Naive thymus-derived CD8-positive, alpha-beta T cell (primary cell): ENCODE measurements at regions not wholly inside any gene's neighbourhood (a gene's known extent, or its start where the extent isn't known, plus 50 kb on each side); places are given as distances from the start of the nearest gene placed in this dataset.

ENCODE experiments used
- ATAC-seq, 2 donors: fragments of 150-1000 bp; cut with Tn5 transposase in 1 of 2; sonication (Bioruptor Pico), chemical (Tn5 transposase) in 1 of 2; 1 replicate in 1 of 2; 2 replicates in 1 of 2; pipeline ENCODE4 v1.10.0; 2021; ENCODE audit warnings: mild to moderate bottlenecking in 2 of 2, moderate library complexity in 2 of 2
- POLR2A ChIA-PET: fragments of 350-600 bp; sonication (Branson Sonifier 250); formaldehyde crosslinking; loops from one replicate; lab custom pipeline; 2021; ENCODE audit warnings: antibody characterized with exemption; lab: Charles Lee
- DNase-seq, 10 donors: peaks; one replicate each; pipeline versions ENCODE4 v3.0.0 to v3.0.0-alpha.2; 2020 to 2022
- H3K27ac Mint-ChIP-seq, 10 donors: one replicate each; pipeline ENCODE4 v1.8.0; 2020 to 2022; ENCODE audit warnings: mild to moderate bottlenecking in 10 of 10, mixed read lengths in 10 of 10, moderate library complexity in 4 of 10, inconsistent platforms in 1 of 10
- H3K27me3 Mint-ChIP-seq, 5 donors: one replicate each; pipeline ENCODE4 v1.8.0; 2021 to 2022; ENCODE audit warnings: mixed read lengths in 5 of 5
- H3K36me3 Mint-ChIP-seq, 3 donors: one replicate each; pipeline ENCODE4 v1.8.0; 2020 to 2022; ENCODE audit warnings: mixed read lengths in 3 of 3, mild to moderate bottlenecking in 2 of 3, inconsistent platforms in 1 of 3
- H3K4me1 Mint-ChIP-seq, 4 donors: one replicate each; pipeline ENCODE4 v1.8.0; 2021 to 2022; ENCODE audit warnings: mixed read lengths in 4 of 4
- H3K4me3 Mint-ChIP-seq, 10 donors: one replicate each; pipeline ENCODE4 v1.8.0; 2020 to 2022; ENCODE audit warnings: mild to moderate bottlenecking in 10 of 10, mixed read lengths in 10 of 10, moderate library complexity in 6 of 10, inconsistent platforms in 1 of 10
- H3K9me3 Mint-ChIP-seq, 9 donors: one replicate each; pipeline ENCODE4 v1.8.0; 2020 to 2022; ENCODE audit warnings: mixed read lengths in 9 of 9, mild to moderate bottlenecking in 3 of 9, inconsistent platforms in 1 of 9, moderate library complexity in 1 of 9

GRCh38 chr12:90393089-90393488 is 561.9 kb downstream of the CCER1 start:
- Mint-ChIP-seq H3K36me3 (peaks cover 0 to 11% (median 0%) of the 10 kb centered on the region in 3 donors), H3K4me1 (peaks cover 0 to 2% (median 0%) of the 10 kb centered on the region in 4 donors), H3K4me3 (no peak overlapping the region), H3K9me3 (peaks cover 6 to 22% (median 14%) of the 10 kb centered on the region in 9 donors), H3K27ac (no peak overlapping the region), H3K27me3 (no peaks in the 10 kb centered on the region)
- no peak for DNase-seq
- POLR2A ChIA-PET: no interaction called here
- ATAC-seq: no peak

GRCh38 chr12:90390947-90391346 is 564.0 kb downstream of the CCER1 start:
- peaks cover 0 to 2% (median 0%) of the 10 kb centered on the region in 4 donors for H3K4me1 Mint-ChIP-seq
- no peak for ATAC-seq
- peaks cover 2 to 15% (median 11%) of the 10 kb centered on the region in 9 donors for H3K9me3 Mint-ChIP-seq
- H3K36me3 Mint-ChIP-seq: peaks cover 0 to 2% (median 0%) of the 10 kb centered on the region in 3 donors
- no peak overlapping the region for H3K27ac Mint-ChIP-seq
- DNase-seq: no peak
- H3K27me3 Mint-ChIP-seq: no peaks in the 10 kb centered on the region
- POLR2A ChIA-PET: no interaction called here
- H3K4me3 Mint-ChIP-seq: no peak overlapping the region

DNA sequence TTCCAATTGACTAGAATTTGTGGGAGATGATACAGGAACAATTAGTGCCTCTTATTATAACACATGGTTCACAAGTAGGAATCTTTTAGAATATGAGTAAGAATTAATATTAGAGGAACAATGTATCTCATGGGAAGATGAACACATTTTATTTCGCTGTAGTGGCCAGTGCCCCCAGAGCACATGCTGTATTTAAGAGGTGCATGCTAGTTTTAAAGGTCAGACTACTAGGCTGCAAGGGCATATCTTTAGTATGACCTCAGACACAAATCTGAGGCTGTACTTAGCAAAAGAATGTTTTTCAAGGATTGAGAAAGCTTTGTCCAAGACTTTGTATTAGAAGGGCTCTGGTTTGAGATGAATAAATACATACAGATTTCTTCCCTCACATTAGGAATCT is 586.9 kb downstream of the CCER1 start:
- Mint-ChIP-seq H3K36me3 (no peaks in the 10 kb centered on the region), H3K9me3 (no peaks in the 10 kb centered on the region), H3K4me3 (no peak overlapping the region), H3K27ac (no peak overlapping the region), H3K4me1 (no peaks in the 10 kb centered on the region), H3K27me3 (peaks cover 0 to 2% (median 0%) of the 10 kb centered on the region in 5 donors)
- ATAC-seq (no peak), DNase-seq (no peak)
- POLR2A ChIA-PET: no interaction called here

- POLR2A ChIA-PET: no interaction called here
- H3K27me3 Mint-ChIP-seq: peaks cover 0 to 2% (median 0%) of the 10 kb centered on the region in 5 donors
Observed at GRCh38 chr12:90366286-90366685, 588.7 kb downstream of the CCER1 start.

DNA sequence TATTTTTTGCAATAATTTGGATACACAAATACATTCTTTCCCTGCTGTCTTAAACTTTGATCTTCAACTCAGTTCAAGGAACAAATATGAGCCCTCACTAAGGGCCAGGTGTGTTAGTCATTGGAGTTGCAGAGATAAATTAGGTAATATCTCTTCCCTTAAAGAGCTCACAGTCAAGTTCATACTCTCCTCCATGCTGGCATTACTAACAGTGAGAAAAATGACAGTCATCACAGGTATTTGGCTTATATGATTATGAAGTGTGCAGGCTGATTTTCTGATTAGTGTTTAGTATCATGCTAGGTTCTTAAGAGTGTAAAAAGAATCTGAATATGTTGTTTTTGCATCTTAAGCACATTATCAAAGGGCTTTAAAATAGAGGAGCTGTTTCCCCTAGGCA is 594.7 kb downstream of the CCER1 start:
- Mint-ChIP-seq H3K27ac (no peak overlapping the region), H3K4me3 (no peak overlapping the region), H3K9me3 (no peaks in the 10 kb centered on the region), H3K4me1 (no peaks in the 10 kb centered on the region), H3K36me3 (no peaks in the 10 kb centered on the region), H3K27me3 (peaks cover 0 to 3% (median 1%) of the 10 kb centered on the region in 5 donors)
- POLR2A ChIA-PET: no interaction called here
- DNase-seq (no peak), ATAC-seq (no peak)

More at GRCh38 chr12:90366286-90366685, 588.7 kb downstream of the CCER1 start:
- ATAC-seq (no peak), DNase-seq (no peak)
- Mint-ChIP-seq H3K9me3 (no peaks in the 10 kb centered on the region), H3K36me3 (no peaks in the 10 kb centered on the region), H3K4me3 (no peak overlapping the region), H3K4me1 (no peaks in the 10 kb centered on the region), H3K27ac (no peak overlapping the region)

DNA sequence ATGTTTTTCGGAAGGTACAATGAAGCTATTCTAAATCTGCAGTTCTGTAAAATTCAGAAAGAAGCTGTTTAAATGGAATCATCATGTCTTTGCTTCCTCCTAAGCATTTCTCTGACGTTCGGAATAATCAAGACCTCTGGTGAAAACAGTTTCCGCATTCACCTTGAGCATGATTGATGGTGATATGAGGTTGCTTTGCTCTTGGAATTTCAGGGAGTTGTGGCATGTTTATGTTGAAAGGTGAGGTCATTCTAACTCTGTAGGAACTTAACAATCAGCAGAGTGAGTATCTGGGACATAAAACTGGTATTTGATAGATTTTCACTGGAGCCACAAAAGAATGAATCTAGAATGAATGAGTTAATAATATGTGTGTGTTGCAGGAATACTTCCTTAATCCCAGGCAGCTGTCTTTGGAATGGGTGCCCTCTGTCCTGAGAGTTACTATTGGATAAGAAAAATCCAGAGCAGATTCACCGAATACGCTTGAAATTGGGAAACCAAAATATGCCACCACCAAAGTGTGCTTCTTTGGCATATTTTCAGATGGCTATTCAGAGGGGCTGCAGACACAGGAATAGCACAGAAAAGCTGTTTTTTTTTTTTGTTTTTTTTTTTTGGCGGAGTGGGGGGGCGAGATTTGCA is 599.1 kb downstream of the CCER1 start:
- H3K9me3 Mint-ChIP-seq: peaks cover 0 to 15% (median 0%) of the 10 kb centered on the region in 9 donors
- ATAC-seq: no peak
- H3K27me3 Mint-ChIP-seq: peaks cover 0 to 3% (median 0%) of the 10 kb centered on the region in 5 donors
- H3K4me3 Mint-ChIP-seq: no peak overlapping the region
- H3K4me1 Mint-ChIP-seq: no peaks in the 10 kb centered on the region
- no peak for DNase-seq
- no peaks in the 10 kb centered on the region for H3K36me3 Mint-ChIP-seq
- H3K27ac Mint-ChIP-seq: no peak overlapping the region
- POLR2A ChIA-PET: no interaction called here

DNA sequence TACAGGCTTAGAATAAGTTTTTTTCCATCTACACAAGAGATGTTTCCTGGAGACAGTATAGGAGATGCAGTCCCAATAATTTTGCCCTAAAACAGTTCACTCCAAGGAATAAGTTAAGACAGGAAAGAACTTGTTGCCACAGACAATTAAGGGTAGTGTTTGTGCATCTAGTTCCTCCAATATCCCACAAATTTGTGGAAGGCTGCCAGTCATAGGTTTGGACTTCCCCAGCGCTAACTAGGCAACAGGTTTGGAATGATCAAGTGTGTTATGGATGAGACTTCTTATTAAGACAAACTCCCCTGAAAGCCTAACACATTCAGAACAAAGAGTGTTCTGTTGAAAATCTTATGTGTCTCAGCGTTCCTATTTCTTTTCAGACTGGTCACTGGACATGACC is 611.0 kb downstream of the CCER1 start:
- Mint-ChIP-seq H3K27ac (no peak overlapping the region), H3K36me3 (peaks cover 0 to 3% (median 0%) of the 10 kb centered on the region in 3 donors), H3K27me3 (peaks cover 5 to 9% (median 8%) of the 10 kb centered on the region in 5 donors), H3K4me3 (no peak overlapping the region), H3K9me3 (no peaks in the 10 kb centered on the region), H3K4me1 (no peaks in the 10 kb centered on the region)
- POLR2A ChIA-PET: no interaction called here
- DNase-seq (no peak), ATAC-seq (no peak)

DNA sequence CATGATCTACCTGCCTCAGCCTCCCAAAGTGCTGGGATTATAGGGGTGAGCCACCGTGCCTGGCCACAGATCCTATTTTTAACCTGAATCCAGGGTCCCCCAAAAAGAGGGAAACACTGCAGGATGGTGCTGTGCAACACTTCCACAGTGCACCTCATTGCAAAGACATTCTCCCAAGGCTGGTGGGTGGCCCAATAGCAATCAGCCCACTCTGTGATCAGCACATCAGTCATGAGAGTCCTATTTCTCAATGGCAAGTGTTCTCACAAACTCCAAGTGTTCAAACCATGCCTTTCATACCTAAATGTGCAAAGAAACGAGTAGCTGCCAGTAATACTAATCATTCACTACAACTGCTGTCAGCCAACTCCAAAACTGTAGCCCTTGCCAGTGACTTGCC is 612.9 kb downstream of the CCER1 start:
- peaks cover 5 to 9% (median 7%) of the 10 kb centered on the region in 5 donors for H3K27me3 Mint-ChIP-seq

GRCh38 chr12:90339837-90340236 is 615.1 kb downstream of the CCER1 start:
- POLR2A ChIA-PET: no interaction called here
- DNase-seq (no peak), ATAC-seq (no peak)
- Mint-ChIP-seq H3K4me1 (no peaks in the 10 kb centered on the region), H3K36me3 (peaks cover 0 to 3% (median 0%) of the 10 kb centered on the region in 3 donors), H3K9me3 (no peaks in the 10 kb centered on the region), H3K4me3 (no peak overlapping the region), H3K27me3 (peaks cover 5 to 9% (median 7%) of the 10 kb centered on the region in 5 donors), H3K27ac (no peak overlapping the region)

More for the DNA sequence above, 612.9 kb downstream of the CCER1 start:
- ATAC-seq: no peak
- peaks cover 0 to 3% (median 0%) of the 10 kb centered on the region in 3 donors for H3K36me3 Mint-ChIP-seq
- no peaks in the 10 kb centered on the region for H3K4me1 Mint-ChIP-seq
- POLR2A ChIA-PET: no interaction called here
- no peak overlapping the region for H3K4me3 Mint-ChIP-seq
- DNase-seq: no peak
- no peaks in the 10 kb centered on the region for H3K9me3 Mint-ChIP-seq
- H3K27ac Mint-ChIP-seq: no peak overlapping the region

GRCh38 chr12:90338365-90338764 is 616.6 kb downstream of the CCER1 start:
- peaks cover 4 to 9% (median 6%) of the 10 kb centered on the region in 5 donors for H3K27me3 Mint-ChIP-seq
- peaks cover 0 to 3% (median 0%) of the 10 kb centered on the region in 3 donors for H3K36me3 Mint-ChIP-seq
- H3K4me3 Mint-ChIP-seq: no peak overlapping the region
- DNase-seq: no peak
- no peak overlapping the region for H3K27ac Mint-ChIP-seq
- H3K4me1 Mint-ChIP-seq: no peaks in the 10 kb centered on the region
- no peaks in the 10 kb centered on the region for H3K9me3 Mint-ChIP-seq
- POLR2A ChIA-PET: no interaction called here
- no peak for ATAC-seq

DNA sequence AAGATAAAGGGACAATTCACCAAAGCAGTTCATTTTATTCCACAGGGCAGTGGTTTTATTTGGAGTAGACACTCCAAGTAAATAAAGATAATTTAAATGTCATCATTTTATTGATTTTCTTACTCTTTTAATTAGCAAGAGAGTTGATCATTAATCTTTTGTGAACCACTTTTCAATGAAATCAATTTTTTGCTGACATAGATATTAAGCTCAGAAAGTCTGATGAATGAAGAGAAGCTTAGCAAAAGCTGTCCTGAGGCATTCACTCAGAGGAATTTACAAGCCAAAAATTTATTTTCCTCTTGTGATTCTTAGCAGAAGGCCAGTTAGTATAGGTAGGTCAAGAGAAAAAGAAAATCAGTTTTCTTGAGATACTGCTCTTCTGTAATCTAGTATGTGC is 618.0 kb downstream of the CCER1 start:
- DNase-seq (no peak), ATAC-seq (no peak)
- Mint-ChIP-seq H3K4me3 (no peak overlapping the region), H3K4me1 (no peaks in the 10 kb centered on the region), H3K36me3 (no peaks in the 10 kb centered on the region), H3K27ac (no peak overlapping the region), H3K9me3 (no peaks in the 10 kb centered on the region), H3K27me3 (peaks cover 0 to 6% (median 5%) of the 10 kb centered on the region in 5 donors)
- POLR2A ChIA-PET: no interaction called here

- H3K36me3 Mint-ChIP-seq: no peaks in the 10 kb centered on the region
- no peak overlapping the region for H3K4me3 Mint-ChIP-seq
- H3K9me3 Mint-ChIP-seq: no peaks in the 10 kb centered on the region
- ATAC-seq: no peak
- no peak for DNase-seq
- H3K27me3 Mint-ChIP-seq: peaks cover 0 to 5% (median 4%) of the 10 kb centered on the region in 5 donors
- no peaks in the 10 kb centered on the region for H3K4me1 Mint-ChIP-seq
- no peak overlapping the region for H3K27ac Mint-ChIP-seq
- POLR2A ChIA-PET: no interaction called here
Observed at GRCh38 chr12:90335566-90335965, 619.4 kb downstream of the CCER1 start.

DNA sequence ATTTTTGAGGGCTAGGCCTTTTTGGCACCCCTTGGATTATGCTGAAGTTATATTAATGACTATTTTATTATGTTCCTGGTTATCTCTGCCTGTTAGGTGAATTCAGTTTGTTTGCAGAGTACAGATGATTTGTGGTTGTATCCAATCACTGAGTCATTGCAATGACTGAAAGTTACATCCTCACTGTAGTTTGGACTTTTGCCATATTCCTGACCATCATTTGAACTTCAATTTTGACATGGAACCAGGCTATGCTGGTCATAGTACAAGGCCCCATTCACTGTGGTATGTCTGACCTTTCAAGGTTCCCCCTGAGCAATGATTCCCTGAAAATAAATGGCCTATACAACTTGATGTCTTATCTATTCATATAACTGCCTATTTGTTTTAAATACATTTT is 621.0 kb downstream of the CCER1 start:
- Mint-ChIP-seq H3K27ac (no peak overlapping the region), H3K9me3 (no peaks in the 10 kb centered on the region), H3K4me3 (no peak overlapping the region), H3K36me3 (no peaks in the 10 kb centered on the region), H3K4me1 (no peaks in the 10 kb centered on the region), H3K27me3 (no peaks in the 10 kb centered on the region)
- no peak for DNase-seq
- ATAC-seq: no peak
- POLR2A ChIA-PET: no interaction called here

DNA sequence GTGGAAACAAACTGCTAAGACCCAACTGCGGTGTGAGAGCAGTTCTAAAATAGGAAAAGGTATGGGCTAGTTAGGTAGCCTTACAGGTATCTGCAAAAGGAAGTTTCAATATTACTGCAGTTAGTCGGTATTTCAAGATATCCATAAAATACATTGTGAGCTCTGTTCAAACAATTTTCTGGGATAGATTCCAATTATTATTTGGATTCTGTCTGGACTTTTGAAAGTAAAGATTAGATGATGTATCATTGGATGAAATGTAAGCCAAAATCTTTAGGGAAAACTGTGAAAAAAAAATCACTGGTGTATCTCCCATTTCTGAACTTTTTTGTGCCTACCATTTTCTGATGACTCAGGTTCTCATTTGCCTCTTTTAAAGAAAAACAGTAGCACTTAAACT is 621.6 kb downstream of the CCER1 start:
- ATAC-seq (no peak), DNase-seq (no peak)
- no peaks in the 10 kb centered on the region for H3K4me1 Mint-ChIP-seq
- POLR2A ChIA-PET: no interaction called here
- H3K27ac Mint-ChIP-seq: no peak overlapping the region
- H3K4me3 Mint-ChIP-seq: no peak overlapping the region
- no peaks in the 10 kb centered on the region for H3K27me3 Mint-ChIP-seq
- no peaks in the 10 kb centered on the region for H3K36me3 Mint-ChIP-seq
- H3K9me3 Mint-ChIP-seq: no peaks in the 10 kb centered on the region
